ENCODE measurements at regions not wholly inside any gene's neighbourhood (a gene's known extent, or its start where the extent isn't known, plus 50 kb on each side); places are given as distances from the start of the nearest gene placed in this dataset.

DNA sequence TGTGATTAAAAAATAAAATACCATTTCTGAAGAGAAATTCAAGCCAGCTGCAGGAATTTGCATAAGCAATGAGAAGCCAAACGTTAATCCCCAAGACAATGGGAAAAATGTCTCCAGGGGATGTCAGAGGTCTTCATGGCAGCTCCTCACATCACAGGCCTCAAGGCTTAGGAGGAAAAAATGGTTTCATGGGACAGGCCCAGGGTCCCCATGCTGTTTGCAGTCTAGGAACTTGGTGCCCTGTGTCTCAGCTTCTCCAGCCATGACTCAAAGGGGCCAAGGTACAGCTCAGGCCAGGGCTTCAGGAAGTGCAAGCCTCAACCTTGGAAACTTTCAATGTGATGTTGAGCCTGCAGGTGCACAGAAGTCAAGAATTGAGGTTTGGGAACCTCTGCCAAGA lies 1428.4 kb upstream of the CDH2 start:
- intact Hi-C loops (cut with DNase I), result no loop called here
- no peaks in the 10 kb centered on the region for H3K36me3 ChIP-seq (replicated peaks in 1 of 2; ENCODE audit: insufficient read depth in 1 of 2, low read depth in 2 of 2)
- TF ChIP-seq, protein P1, sequence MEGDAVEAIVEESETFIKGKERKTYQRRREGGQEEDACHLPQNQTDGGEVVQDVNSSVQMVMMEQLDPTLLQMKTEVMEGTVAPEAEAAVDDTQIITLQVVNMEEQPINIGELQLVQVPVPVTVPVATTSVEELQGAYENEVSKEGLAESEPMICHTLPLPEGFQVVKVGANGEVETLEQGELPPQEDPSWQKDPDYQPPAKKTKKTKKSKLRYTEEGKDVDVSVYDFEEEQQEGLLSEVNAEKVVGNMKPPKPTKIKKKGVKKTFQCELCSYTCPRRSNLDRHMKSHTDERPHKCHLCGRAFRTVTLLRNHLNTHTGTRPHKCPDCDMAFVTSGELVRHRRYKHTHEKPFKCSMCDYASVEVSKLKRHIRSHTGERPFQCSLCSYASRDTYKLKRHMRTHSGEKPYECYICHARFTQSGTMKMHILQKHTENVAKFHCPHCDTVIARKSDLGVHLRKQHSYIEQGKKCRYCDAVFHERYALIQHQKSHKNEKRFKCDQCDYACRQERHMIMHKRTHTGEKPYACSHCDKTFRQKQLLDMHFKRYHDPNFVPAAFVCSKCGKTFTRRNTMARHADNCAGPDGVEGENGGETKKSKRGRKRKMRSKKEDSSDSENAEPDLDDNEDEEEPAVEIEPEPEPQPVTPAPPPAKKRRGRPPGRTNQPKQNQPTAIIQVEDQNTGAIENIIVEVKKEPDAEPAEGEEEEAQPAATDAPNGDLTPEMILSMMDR (IDR thresholded peaks at IDR 0.05), result no peak
- TF ChIP-seq POLR2A (IDR thresholded peaks at IDR 0.05), result no peak
- H3K4me3 ChIP-seq, result no peak overlapping the region
- DNase-seq (no peak), ATAC-seq (no peak)
- peaks cover 0 to 2% (median 0%) of the 10 kb centered on the region in 3 donors for H3K9me3 ChIP-seq
- 29 to 42% methylated on average over 1 of the region's 1 CpG for WGBS, 2 donors
- no peaks in the 10 kb centered on the region for H3K27me3 ChIP-seq
- no peaks in the 10 kb centered on the region for H3K4me1 ChIP-seq
- H3K27ac ChIP-seq, result no peak overlapping the region

DNA sequence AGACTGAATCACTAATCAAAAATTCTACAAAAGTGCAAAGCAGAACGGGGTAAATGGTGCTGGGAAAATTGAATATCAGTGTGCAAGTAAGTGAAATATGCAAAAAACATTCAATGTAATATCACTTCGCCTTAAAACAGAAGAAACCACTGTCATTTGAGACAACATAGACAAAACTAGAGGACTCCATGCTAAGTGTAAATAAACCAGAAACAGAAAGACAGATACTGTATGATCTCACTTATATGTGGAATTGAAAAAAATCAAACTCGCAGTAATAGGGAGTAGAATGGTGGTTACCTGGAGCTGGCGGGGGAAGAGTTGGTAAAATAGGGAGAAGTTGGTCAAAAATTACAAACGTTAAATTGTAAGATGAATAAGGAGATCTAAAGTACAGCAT lies 1420.0 kb upstream of the CDH2 start:
- Histone ChIP-seq H3K4me1 (no peaks in the 10 kb centered on the region), H3K27ac (no peak overlapping the region), H3K9me3 (no peaks in the 10 kb centered on the region), H3K27me3 (no peaks in the 10 kb centered on the region), H3K4me3 (no peak overlapping the region), H3K36me3 (replicated peaks in 1 of 2; ENCODE audit: insufficient read depth in 1 of 2, low read depth in 2 of 2) (no peaks in the 10 kb centered on the region)
- intact Hi-C loops (cut with DNase I), result no loop called here
- no peak for ATAC-seq
- 89 to 93% methylated on average over 5 of the region's 5 CpGs for WGBS, 2 donors
- DNase-seq, result no peak
- TF ChIP-seq, protein P1 (IDR thresholded peaks at IDR 0.05), result no peak

DNA sequence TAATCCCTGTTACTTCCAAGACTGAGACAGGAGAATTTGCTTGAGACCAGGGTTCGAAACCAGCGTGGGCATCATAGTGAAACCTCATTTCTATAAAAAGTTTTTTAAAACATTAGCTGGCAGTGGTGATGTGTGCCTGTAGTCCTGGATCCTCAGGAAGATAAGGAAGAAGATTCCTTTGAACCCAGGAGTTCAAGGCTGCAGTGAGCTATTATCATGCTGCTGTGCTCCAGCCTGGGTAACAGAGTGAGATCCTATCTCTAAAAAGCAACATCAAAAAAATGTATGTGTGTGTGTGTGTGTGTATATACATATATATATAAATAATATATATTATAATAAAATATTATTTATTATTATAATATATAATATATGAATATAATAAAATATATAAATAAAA lies 1417.6 kb upstream of the CDH2 start:
- DNase-seq, result no peak
- Histone ChIP-seq H3K27me3 (no peaks in the 10 kb centered on the region), H3K4me3 (no peak overlapping the region), H3K9me3 (no peaks in the 10 kb centered on the region), H3K4me1 (no peaks in the 10 kb centered on the region), H3K27ac (no peak overlapping the region), H3K36me3 (replicated peaks in 1 of 2; ENCODE audit: insufficient read depth in 1 of 2, low read depth in 2 of 2) (no peaks in the 10 kb centered on the region)
- TF ChIP-seq, protein P1 (IDR thresholded peaks at IDR 0.05), result no peak
- TF ChIP-seq POLR2A (IDR thresholded peaks at IDR 0.05), result no peak
- ATAC-seq, result no peak
- 84 to 91% methylated on average over 2 of the region's 2 CpGs for WGBS, 2 donors
- intact Hi-C loops (cut with DNase I), result no loop called here

DNA sequence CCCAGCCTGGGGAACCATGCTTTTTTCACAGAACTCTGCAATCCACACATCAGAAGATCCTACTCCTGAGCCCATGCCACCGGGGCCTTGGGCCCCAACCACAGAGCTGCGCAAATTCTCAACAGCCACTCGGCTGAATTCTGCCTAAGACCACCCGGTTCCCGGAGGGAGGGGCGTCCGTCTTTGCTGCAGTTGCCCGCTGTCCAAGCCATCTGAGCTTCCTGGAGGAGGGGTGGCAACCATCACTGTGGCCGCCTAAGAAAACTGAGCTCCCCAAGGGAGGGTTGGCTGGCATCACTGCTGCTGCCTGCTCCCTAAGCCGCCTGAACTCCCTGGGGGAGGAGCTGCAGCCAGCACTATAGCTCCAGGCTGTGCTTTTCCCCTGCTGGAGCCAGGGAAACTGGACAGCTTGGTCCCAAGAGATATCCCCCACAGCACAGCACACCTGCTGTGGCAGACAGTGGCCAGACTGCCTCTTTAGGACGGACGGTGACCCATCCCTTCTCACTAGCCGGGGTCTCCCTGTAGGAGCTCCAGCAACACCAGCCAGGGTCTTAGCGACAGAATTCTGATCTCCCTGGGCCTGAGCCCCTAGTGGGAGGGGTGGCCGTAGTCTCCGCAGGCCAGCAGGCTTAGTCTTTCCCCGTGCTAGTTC lies 1411.6 kb upstream of the CDH2 start:
- no peaks in the 10 kb centered on the region for H3K36me3 ChIP-seq (replicated peaks in 1 of 2; ENCODE audit: insufficient read depth in 1 of 2, low read depth in 2 of 2)
- H3K4me3 ChIP-seq, result no peak overlapping the region
- no peaks in the 10 kb centered on the region for H3K9me3 ChIP-seq
- H3K4me1 ChIP-seq, result no peaks in the 10 kb centered on the region
- no peak for TF ChIP-seq POLR2A (IDR thresholded peaks at IDR 0.05)
- TF ChIP-seq, protein P1 (IDR thresholded peaks at IDR 0.05), result no peak
- ATAC-seq (no peak), DNase-seq (no peak)
- no peak overlapping the region for H3K27ac ChIP-seq
- 63 to 76% methylated on average over 12 to 16 of the region's 17 CpGs for WGBS, 2 donors
- intact Hi-C loops (cut with DNase I), result no loop called here
- H3K27me3 ChIP-seq, result no peaks in the 10 kb centered on the region

DNA sequence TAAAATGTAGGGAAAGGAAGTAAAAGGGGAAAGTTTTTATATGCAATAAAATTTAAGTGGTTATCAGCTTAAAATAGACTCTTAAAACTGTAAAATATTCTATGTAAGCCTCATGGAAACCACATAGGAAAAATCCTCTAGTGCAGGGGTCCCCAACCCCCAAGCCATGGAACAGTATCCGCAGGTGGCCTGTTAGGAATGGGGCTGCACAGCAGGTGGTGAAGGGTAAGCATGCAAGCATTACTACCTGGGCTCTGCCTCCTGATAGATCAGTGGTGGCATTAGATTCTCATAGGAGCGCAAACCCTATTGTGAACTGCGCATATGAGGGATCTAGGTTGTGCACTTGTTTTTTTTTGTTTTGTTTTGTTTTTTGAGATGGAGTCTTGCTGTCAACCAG lies 1409.3 kb upstream of the CDH2 start:
- Histone ChIP-seq H3K27me3 (no peaks in the 10 kb centered on the region), H3K27ac (no peak overlapping the region), H3K9me3 (no peaks in the 10 kb centered on the region), H3K4me1 (no peaks in the 10 kb centered on the region), H3K36me3 (replicated peaks in 1 of 2; ENCODE audit: insufficient read depth in 1 of 2, low read depth in 2 of 2) (no peaks in the 10 kb centered on the region), H3K4me3 (no peak overlapping the region)
- no peak for DNase-seq
- 84 to 88% methylated on average over 3 of the region's 3 CpGs for WGBS, 2 donors
- ATAC-seq, result no peak
- intact Hi-C loops (cut with DNase I), result no loop called here
- no peak for TF ChIP-seq POLR2A (IDR thresholded peaks at IDR 0.05)
- TF ChIP-seq, protein P1 (IDR thresholded peaks at IDR 0.05), result no peak

Measured in body of pancreas (tissue), 4 donors.